PC-9 (cell line): ENCODE measurements at regions not wholly inside any gene's neighbourhood (a gene's known extent, or its start where the extent isn't known, plus 50 kb on each side); places are given as distances from the start of the nearest gene placed in this dataset.

Source experiments
- EZH2 ChIP-seq: fragments of 200-600 bp; sonication (generic); IDR thresholded peaks from 2 replicates; pipeline ENCODE4 v1.8.0; 2017; ENCODE audit warnings: antibody characterized with exemption, low read depth
- TF ChIP-seq, protein P1 (sequence below): fragments of 200-600 bp; sonication (generic); conservative IDR thresholded peaks from 2 replicates; pipeline ENCODE4 v1.6.1; 2017; ENCODE audit warnings: mixed run types, antibody characterized with exemption, mild to moderate bottlenecking, moderate library complexity

DNA sequence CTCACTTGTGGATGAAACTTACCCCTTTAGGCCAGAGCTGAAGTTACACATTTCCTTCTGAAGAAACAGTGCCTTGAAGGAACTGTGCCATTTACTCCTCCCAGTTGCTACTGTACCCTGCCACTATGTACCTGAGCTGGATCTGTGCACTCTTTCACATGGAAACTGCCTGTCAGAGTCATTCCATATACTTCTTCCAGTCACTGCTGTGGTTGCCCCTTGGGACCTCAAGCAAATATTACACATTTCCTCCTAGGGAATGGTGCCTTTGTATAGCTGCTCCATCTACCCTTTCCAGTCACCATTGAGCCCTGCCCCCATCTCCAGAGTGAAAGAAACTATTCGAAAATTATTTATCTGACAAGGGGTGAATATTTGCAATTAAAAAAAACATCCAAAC is 1328.3 kb downstream of the TECRL start:
- TF ChIP-seq, protein P1, sequence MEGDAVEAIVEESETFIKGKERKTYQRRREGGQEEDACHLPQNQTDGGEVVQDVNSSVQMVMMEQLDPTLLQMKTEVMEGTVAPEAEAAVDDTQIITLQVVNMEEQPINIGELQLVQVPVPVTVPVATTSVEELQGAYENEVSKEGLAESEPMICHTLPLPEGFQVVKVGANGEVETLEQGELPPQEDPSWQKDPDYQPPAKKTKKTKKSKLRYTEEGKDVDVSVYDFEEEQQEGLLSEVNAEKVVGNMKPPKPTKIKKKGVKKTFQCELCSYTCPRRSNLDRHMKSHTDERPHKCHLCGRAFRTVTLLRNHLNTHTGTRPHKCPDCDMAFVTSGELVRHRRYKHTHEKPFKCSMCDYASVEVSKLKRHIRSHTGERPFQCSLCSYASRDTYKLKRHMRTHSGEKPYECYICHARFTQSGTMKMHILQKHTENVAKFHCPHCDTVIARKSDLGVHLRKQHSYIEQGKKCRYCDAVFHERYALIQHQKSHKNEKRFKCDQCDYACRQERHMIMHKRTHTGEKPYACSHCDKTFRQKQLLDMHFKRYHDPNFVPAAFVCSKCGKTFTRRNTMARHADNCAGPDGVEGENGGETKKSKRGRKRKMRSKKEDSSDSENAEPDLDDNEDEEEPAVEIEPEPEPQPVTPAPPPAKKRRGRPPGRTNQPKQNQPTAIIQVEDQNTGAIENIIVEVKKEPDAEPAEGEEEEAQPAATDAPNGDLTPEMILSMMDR: no peak
- no peak for TF ChIP-seq EZH2
